ENCODE measurements at regions not wholly inside any gene's neighbourhood (a gene's known extent, or its start where the extent isn't known, plus 50 kb on each side); places are given as distances from the start of the nearest gene placed in this dataset.

DNA sequence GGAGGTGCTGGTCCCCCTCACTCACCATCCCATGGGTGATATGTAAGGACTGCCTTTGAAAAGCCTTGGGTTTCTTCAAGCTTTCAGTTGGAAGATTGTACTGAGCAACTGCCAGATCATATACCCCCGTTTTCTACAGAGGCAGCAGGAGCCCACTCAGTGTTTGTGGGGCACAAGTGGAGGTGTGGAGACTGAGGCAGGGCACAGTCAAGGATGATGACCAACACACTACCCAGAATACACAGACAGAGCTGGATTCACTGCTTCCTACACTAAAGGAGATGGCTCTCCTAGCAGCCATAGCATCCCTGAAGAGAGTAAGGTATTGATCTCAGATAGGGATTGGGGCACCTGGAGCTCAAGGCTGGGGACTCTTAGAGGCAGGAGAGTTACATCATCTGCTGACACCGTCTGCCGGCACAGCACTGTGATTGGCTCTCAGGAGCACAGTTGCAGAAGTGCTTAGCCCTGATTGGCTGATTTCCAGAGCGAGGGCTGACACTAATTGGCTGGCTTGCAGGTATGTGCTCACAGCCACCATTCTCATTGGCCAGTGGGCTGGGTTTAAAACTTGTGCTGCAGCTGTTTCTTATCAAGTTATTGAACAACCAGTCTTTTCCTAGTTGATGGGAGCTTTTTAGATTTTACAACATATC lies 77.9 kb upstream of the PFKP start:
- H3K4me1 ChIP-seq (ENCODE audit: control insufficient read depth, insufficient read depth, low read length, poor library complexity, severe bottlenecking) = no peaks in the 10 kb centered on the region
- no peak overlapping the region for H3K27ac Mint-ChIP-seq
- H3K9me3 Mint-ChIP-seq = peaks cover 0 to 7% (median 0%) of the 10 kb centered on the region in 7 donors
- peaks cover 0 to 4% (median 2%) of the 10 kb centered on the region in 4 donors for H3K4me1 Mint-ChIP-seq
- H3K36me3 Mint-ChIP-seq = no peaks in the 10 kb centered on the region
- no peaks in the 10 kb centered on the region for H3K36me3 ChIP-seq (ENCODE audit: control insufficient read depth, insufficient read depth, low read length)
- DNase-seq = no peak
- H3K27me3 ChIP-seq (ENCODE audit: control insufficient read depth, insufficient read depth, low read length) = peaks cover 11% of the 10 kb centered on the region
- no peak overlapping the region for H3K27ac ChIP-seq (ENCODE audit: insufficient read depth, low read length, poor library complexity, severe bottlenecking)
- H3K4me3 ChIP-seq (ENCODE audit: low read depth, low read length) = no peak overlapping the region
- H3K9me3 ChIP-seq (ENCODE audit: control insufficient read depth in 2 of 2, low read length in 2 of 2) = peaks cover 5 to 6% of the 10 kb centered on the region in 2 experiments
- no peak overlapping the region for H3K4me3 Mint-ChIP-seq
- ATAC-seq (ENCODE audit: low read depth in 2 of 2) = no peak
- peaks cover 20% of the 10 kb centered on the region for H3K27me3 Mint-ChIP-seq

DNA sequence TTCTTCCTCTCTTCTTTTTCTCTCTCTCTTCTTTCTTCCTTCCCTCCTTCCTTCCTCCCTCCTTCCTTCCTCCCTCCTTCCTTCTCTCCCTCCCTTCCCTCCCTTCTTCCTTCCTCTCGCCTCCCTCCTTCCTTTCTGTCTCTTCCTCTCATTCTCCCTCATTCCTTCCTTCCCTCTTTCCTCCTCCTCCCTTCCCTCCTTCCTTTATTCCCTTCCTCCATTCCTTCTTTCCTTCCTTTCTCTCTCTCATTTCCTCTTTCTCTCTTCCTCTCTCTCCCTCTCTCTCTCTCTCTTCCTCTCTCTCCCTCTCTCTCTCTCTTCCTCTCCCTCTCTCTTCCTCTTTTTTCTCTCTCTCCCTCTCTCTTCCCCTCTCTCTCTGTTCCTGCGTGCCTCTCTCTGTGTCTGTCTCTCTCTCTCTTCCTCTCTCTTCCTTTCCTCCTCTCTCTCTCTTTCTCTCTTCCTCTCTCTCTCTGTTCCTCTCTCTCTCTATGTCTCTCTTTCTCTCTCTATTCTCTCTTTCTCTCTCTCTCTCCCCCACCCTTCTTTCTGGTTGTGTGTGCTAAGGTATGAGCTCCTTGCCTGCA lies 80.1 kb upstream of the PFKP start:
- H3K27me3 ChIP-seq (ENCODE audit: control insufficient read depth, insufficient read depth, low read length) = peaks cover 11% of the 10 kb centered on the region
- no peak overlapping the region for H3K4me3 ChIP-seq (ENCODE audit: low read depth, low read length)
- peaks cover 0 to 4% (median 2%) of the 10 kb centered on the region in 4 donors for H3K4me1 Mint-ChIP-seq
- H3K4me3 Mint-ChIP-seq = no peak overlapping the region
- no peak overlapping the region for H3K27ac ChIP-seq (ENCODE audit: insufficient read depth, low read length, poor library complexity, severe bottlenecking)
- H3K36me3 ChIP-seq (ENCODE audit: control insufficient read depth, insufficient read depth, low read length) = no peaks in the 10 kb centered on the region
- H3K36me3 Mint-ChIP-seq = no peaks in the 10 kb centered on the region
- H3K27ac Mint-ChIP-seq = no peak overlapping the region
- H3K4me1 ChIP-seq (ENCODE audit: control insufficient read depth, insufficient read depth, low read length, poor library complexity, severe bottlenecking) = no peaks in the 10 kb centered on the region
- peaks cover 0 to 7% (median 0%) of the 10 kb centered on the region in 7 donors for H3K9me3 Mint-ChIP-seq
- ATAC-seq (ENCODE audit: low read depth in 2 of 2) = no peak
- no peak for DNase-seq
- peaks cover 5 to 6% of the 10 kb centered on the region in 2 experiments for H3K9me3 ChIP-seq (ENCODE audit: control insufficient read depth in 2 of 2, low read length in 2 of 2)
- peaks cover 20% of the 10 kb centered on the region for H3K27me3 Mint-ChIP-seq

DNA sequence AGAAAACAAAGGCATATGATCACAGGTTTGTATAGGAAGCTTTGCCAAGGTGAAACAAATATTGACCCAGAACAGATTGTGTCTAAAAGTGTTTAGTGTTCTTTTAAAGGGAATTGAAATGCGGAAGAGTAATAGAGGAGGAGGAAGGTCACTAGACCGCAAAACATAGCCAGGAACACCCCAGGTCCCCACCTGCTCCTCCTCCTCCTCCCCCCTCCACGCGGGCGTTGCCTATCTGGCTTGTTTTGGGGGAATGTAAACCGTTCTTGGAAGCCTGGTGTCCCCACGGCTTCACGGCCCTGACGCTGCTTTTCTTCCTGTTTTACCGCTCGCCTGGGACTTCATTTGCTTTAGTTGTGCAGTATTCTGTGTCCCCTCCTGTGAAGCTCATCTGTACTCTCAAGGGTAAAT lies 81.0 kb upstream of the PFKP start:
- Histone ChIP-seq H3K36me3 (ENCODE audit: control insufficient read depth, insufficient read depth, low read length) (no peaks in the 10 kb centered on the region), H3K9me3 (ENCODE audit: control insufficient read depth in 2 of 2, low read length in 2 of 2) (peaks cover 5 to 6% of the 10 kb centered on the region in 2 experiments), H3K4me1 (ENCODE audit: control insufficient read depth, insufficient read depth, low read length, poor library complexity, severe bottlenecking) (no peaks in the 10 kb centered on the region), H3K27me3 (ENCODE audit: control insufficient read depth, insufficient read depth, low read length) (peaks cover 11% of the 10 kb centered on the region), H3K27ac (ENCODE audit: insufficient read depth, low read length, poor library complexity, severe bottlenecking) (no peak overlapping the region), H3K4me3 (ENCODE audit: low read depth, low read length) (no peak overlapping the region)
- ATAC-seq (ENCODE audit: low read depth in 2 of 2) = no peak
- H3K36me3 Mint-ChIP-seq = no peaks in the 10 kb centered on the region
- no peak overlapping the region for H3K4me3 Mint-ChIP-seq
- peaks cover 20% of the 10 kb centered on the region for H3K27me3 Mint-ChIP-seq
- peaks cover 0 to 4% (median 2%) of the 10 kb centered on the region in 4 donors for H3K4me1 Mint-ChIP-seq
- DNase-seq = no peak
- no peak overlapping the region for H3K27ac Mint-ChIP-seq
- H3K9me3 Mint-ChIP-seq = peaks cover 0 to 7% (median 0%) of the 10 kb centered on the region in 7 donors

- H3K9me3 ChIP-seq (ENCODE audit: control insufficient read depth in 2 of 2, low read length in 2 of 2) = peaks cover 5 to 6% of the 10 kb centered on the region in 2 experiments
- no peak for DNase-seq
- no peak for ATAC-seq (ENCODE audit: low read depth in 2 of 2)
- no peaks in the 10 kb centered on the region for H3K36me3 ChIP-seq (ENCODE audit: control insufficient read depth, insufficient read depth, low read length)
- peaks cover 0 to 4% (median 2%) of the 10 kb centered on the region in 4 donors for H3K4me1 Mint-ChIP-seq
- peaks cover 7% of the 10 kb centered on the region for H3K27me3 ChIP-seq (ENCODE audit: control insufficient read depth, insufficient read depth, low read length)
- H3K27me3 Mint-ChIP-seq = peaks cover 20% of the 10 kb centered on the region
- no peak overlapping the region for H3K27ac ChIP-seq (ENCODE audit: insufficient read depth, low read length, poor library complexity, severe bottlenecking)
- H3K4me1 ChIP-seq (ENCODE audit: control insufficient read depth, insufficient read depth, low read length, poor library complexity, severe bottlenecking) = no peaks in the 10 kb centered on the region
- peaks cover 0 to 7% (median 0%) of the 10 kb centered on the region in 7 donors for H3K9me3 Mint-ChIP-seq
- H3K36me3 Mint-ChIP-seq = no peaks in the 10 kb centered on the region
- no peak overlapping the region for H3K4me3 Mint-ChIP-seq
- no peak overlapping the region for H3K27ac Mint-ChIP-seq
- H3K4me3 ChIP-seq (ENCODE audit: low read depth, low read length) = no peak overlapping the region
Observed at GRCh38 chr10:2985729-2986232, 81.6 kb upstream of the PFKP start.

- no peaks in the 10 kb centered on the region for H3K4me1 ChIP-seq (ENCODE audit: control insufficient read depth, insufficient read depth, low read length, poor library complexity, severe bottlenecking)
- Mint-ChIP-seq H3K36me3 (no peaks in the 10 kb centered on the region), H3K27me3 (peaks cover 24% of the 10 kb centered on the region), H3K4me1 (peaks cover 0 to 4% (median 2%) of the 10 kb centered on the region in 4 donors), H3K27ac (no peak overlapping the region), H3K4me3 (no peak overlapping the region), H3K9me3 (peaks cover 0 to 7% (median 0%) of the 10 kb centered on the region in 7 donors)
- H3K36me3 ChIP-seq (ENCODE audit: control insufficient read depth, insufficient read depth, low read length) = no peaks in the 10 kb centered on the region
- peaks cover 7% of the 10 kb centered on the region for H3K27me3 ChIP-seq (ENCODE audit: control insufficient read depth, insufficient read depth, low read length)
- DNase-seq = no peak
- peaks cover 3 to 6% of the 10 kb centered on the region in 2 experiments for H3K9me3 ChIP-seq (ENCODE audit: control insufficient read depth in 2 of 2, low read length in 2 of 2)
- H3K27ac ChIP-seq (ENCODE audit: insufficient read depth, low read length, poor library complexity, severe bottlenecking) = no peak overlapping the region
- no peak overlapping the region for H3K4me3 ChIP-seq (ENCODE audit: low read depth, low read length)
- no peak for ATAC-seq (ENCODE audit: low read depth in 2 of 2)
Observed at GRCh38 chr10:2984682-2985081, 82.7 kb upstream of the PFKP start.

GRCh38 chr10:2982146-2982545 lies 85.2 kb upstream of the PFKP start:
- H3K9me3 ChIP-seq (ENCODE audit: control insufficient read depth in 2 of 2, low read length in 2 of 2) = no peaks in the 10 kb centered on the region
- peaks cover 3% of the 10 kb centered on the region for H3K27me3 ChIP-seq (ENCODE audit: control insufficient read depth, insufficient read depth, low read length)
- ATAC-seq (ENCODE audit: low read depth in 2 of 2) = no peak
- no peaks in the 10 kb centered on the region for H3K36me3 Mint-ChIP-seq
- H3K4me3 ChIP-seq (ENCODE audit: low read depth, low read length) = no peak overlapping the region
- peaks cover 0 to 5% (median 4%) of the 10 kb centered on the region in 4 donors for H3K4me1 Mint-ChIP-seq
- DNase-seq = no peak
- no peak overlapping the region for H3K27ac ChIP-seq (ENCODE audit: insufficient read depth, low read length, poor library complexity, severe bottlenecking)
- H3K4me3 Mint-ChIP-seq = no peak overlapping the region
- no peaks in the 10 kb centered on the region for H3K4me1 ChIP-seq (ENCODE audit: control insufficient read depth, insufficient read depth, low read length, poor library complexity, severe bottlenecking)
- no peaks in the 10 kb centered on the region for H3K36me3 ChIP-seq (ENCODE audit: control insufficient read depth, insufficient read depth, low read length)
- peaks cover 0 to under 1% (median 0%) of the 10 kb centered on the region in 7 donors for H3K9me3 Mint-ChIP-seq
- peaks cover 15% of the 10 kb centered on the region for H3K27me3 Mint-ChIP-seq
- no peak overlapping the region for H3K27ac Mint-ChIP-seq

GRCh38 chr10:2981361-2981801 lies 86.0 kb upstream of the PFKP start:
- Mint-ChIP-seq H3K27ac (no peak overlapping the region), H3K27me3 (peaks cover 15% of the 10 kb centered on the region), H3K9me3 (no peaks in the 10 kb centered on the region), H3K4me1 (peaks cover 0 to 5% (median 4%) of the 10 kb centered on the region in 4 donors), H3K36me3 (no peaks in the 10 kb centered on the region), H3K4me3 (no peak overlapping the region)
- Histone ChIP-seq H3K27me3 (ENCODE audit: control insufficient read depth, insufficient read depth, low read length) (peaks cover 3% of the 10 kb centered on the region), H3K27ac (ENCODE audit: insufficient read depth, low read length, poor library complexity, severe bottlenecking) (no peak overlapping the region), H3K4me3 (ENCODE audit: low read depth, low read length) (no peak overlapping the region), H3K4me1 (ENCODE audit: control insufficient read depth, insufficient read depth, low read length, poor library complexity, severe bottlenecking) (no peaks in the 10 kb centered on the region), H3K9me3 (ENCODE audit: control insufficient read depth in 2 of 2, low read length in 2 of 2) (no peaks in the 10 kb centered on the region), H3K36me3 (ENCODE audit: control insufficient read depth, insufficient read depth, low read length) (no peaks in the 10 kb centered on the region)
- DNase-seq (no peak), ATAC-seq (ENCODE audit: low read depth in 2 of 2) (no peak)
